Fibroblast of mammary gland (primary cell): ENCODE measurements at regions not wholly inside any gene's neighbourhood (a gene's known extent, or its start where the extent isn't known, plus 50 kb on each side); places are given as distances from the start of the nearest gene placed in this dataset.

Experiments
- DNase-seq: peaks from one replicate; pipeline ENCODE4 v3.0.0-alpha.2; 2010; ENCODE audit warnings: low read depth
- H3K4me3 ChIP-seq: 2 replicates; pipeline ENCODE4 v1.5.1; 2011; ENCODE audit warnings: low read depth, mild to moderate bottlenecking, low read length, moderate library complexity; ENCODE audit not compliant: control insufficient read depth
- TF ChIP-seq, protein P1 (sequence below): conservative IDR thresholded peaks from 2 replicates; pipeline ENCODE4 v1.5.1; 2011; ENCODE audit warnings: low read depth, low read length, inconsistent platforms; ENCODE audit not compliant: control insufficient read depth, insufficient read depth

DNA sequence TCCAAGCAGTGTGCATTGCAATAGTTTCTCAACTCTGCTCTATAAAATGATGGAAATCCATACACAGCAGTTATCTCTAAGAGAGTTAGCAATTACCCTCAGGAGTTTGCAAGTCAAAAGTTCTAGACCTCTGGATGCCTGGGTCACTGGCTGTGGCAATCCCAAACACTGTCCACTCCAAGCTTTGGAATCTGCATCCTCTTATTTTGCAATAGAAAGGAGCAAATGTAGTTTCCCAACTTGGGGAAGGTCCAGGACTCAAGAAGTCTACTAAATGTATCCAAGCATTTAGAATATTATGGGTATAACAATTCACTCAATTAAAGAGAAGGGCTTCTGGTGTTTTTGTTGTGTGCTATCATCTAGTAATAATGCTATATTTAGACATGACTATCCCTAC, 131.3 kb upstream of the NRP1 start:
- peak; percentile 43 for DNase-seq
- no peak overlapping the region for H3K4me3 ChIP-seq
- TF ChIP-seq, protein P1, sequence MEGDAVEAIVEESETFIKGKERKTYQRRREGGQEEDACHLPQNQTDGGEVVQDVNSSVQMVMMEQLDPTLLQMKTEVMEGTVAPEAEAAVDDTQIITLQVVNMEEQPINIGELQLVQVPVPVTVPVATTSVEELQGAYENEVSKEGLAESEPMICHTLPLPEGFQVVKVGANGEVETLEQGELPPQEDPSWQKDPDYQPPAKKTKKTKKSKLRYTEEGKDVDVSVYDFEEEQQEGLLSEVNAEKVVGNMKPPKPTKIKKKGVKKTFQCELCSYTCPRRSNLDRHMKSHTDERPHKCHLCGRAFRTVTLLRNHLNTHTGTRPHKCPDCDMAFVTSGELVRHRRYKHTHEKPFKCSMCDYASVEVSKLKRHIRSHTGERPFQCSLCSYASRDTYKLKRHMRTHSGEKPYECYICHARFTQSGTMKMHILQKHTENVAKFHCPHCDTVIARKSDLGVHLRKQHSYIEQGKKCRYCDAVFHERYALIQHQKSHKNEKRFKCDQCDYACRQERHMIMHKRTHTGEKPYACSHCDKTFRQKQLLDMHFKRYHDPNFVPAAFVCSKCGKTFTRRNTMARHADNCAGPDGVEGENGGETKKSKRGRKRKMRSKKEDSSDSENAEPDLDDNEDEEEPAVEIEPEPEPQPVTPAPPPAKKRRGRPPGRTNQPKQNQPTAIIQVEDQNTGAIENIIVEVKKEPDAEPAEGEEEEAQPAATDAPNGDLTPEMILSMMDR = no peak

DNA sequence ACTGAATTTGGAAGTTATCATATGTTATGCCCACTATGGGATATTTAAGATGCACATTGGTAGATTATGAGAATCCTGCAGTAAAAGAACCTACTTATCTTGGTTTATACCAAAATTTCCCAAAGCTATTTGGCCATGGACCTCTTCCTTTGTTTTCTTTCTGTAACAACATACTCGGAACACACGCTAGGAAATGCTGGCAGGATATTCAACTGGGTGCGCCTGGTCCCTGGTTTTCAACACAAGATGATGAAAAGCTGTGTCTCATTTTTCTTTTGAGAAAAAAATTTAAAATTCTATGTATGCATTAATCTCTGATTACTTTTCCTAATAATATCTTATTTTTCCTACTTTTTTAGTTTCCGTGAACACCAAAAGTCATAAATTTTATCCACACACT, 128.5 kb upstream of the NRP1 start:
- no peak overlapping the region for H3K4me3 ChIP-seq
- no peak for DNase-seq
- TF ChIP-seq, protein P1 = no peak

DNA sequence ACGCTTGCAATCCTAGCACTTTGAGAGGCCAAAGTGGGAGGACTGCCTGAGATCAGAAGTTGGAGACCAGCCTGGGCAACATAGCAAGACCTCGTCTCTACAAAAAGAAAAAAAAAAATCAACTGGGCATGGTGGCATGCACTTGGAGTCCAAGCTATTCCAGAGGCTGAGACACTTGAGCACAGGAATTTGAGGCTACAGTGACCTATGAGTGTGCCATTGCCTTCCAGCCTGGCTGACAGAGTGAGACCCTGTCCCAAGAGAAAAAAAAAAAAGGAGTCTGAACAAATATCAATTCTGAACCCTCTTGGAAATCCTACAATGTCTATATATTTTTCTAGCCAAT, 126.8 kb upstream of the NRP1 start:
- TF ChIP-seq, protein P1 = no peak
- H3K4me3 ChIP-seq = no peak overlapping the region
- no peak for DNase-seq

DNA sequence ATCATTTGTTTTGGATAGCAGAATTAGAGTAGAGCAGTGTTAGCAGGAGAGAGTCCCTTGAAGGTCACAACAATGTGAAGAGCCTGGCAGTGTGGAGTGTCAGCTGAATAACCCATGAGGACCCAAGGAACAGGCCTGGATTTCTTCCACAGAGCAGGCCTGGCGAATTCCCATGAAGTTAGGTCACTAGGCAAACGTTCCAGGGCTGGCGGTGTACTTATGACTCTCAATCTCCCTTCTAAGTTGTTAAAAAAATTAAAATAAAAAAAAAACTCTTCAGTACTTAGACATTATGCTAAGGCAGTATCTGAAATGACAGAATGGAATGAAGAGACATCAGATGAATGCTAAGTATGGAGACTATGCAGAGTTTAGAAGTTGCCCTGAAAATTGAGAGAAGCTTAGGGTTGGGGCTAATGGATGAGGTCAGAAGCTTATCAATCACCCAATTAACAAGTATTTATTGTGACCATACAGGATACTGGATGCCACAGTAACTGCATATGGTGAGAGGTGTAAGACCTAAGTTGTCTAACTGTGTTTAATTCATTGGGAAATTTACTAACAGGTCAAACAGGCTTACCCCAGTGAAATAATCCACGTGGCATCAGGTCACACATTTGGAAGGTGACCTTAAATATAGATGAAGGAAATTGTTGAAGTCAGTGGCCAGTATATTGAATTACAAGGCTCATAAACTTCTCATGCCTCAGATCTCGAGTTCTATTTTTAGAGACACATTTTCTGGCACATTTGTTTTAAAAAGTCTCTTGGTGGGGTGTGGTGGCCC, 126.2 kb upstream of the NRP1 start:
- peak; percentile 75 for DNase-seq
- TF ChIP-seq, protein P1 = no peak

DNA sequence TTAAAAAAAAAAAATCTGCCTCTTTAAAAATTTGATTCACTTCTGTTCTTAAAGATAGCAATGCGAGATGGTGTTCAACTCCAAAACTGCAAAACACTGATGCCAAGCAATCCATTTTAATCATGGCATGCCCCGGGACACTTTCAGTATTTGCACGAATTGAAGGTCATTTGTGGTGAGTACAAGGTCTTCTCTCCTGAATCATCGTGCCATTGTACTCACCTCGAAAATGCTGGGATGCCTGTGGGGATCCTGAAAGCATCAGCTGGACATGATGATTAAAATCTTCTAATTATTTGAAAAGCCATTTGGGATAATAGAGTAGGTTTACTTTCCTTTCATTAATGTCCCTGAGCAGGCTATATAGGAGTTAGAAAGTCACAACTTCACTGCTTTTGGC, 125.1 kb upstream of the NRP1 start:
- no peak overlapping the region for H3K4me3 ChIP-seq
- TF ChIP-seq, protein P1 = no peak
- DNase-seq = peak; percentile 55

More for the DNA sequence above, 126.2 kb upstream of the NRP1 start:
- H3K4me3 ChIP-seq = no peak overlapping the region

DNA sequence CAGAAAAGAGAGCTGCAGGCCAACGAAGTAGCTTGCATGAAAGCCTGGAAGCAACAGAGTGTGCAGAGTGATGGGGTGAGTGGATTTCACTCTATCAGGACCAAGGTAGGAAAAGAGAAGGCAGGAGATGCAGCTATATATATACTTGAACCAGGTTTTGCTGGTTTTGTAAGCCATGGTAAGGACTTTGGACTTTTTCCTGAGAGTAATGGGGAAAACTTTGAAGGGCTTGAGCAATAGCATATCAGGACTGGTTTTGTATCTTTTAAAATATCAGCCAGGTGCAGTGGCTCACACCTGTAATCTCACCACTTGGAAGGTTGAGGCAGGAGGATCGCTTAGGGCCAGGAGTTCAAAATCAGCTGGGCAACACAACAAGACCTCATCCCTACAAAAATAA, 120.6 kb upstream of the NRP1 start:
- DNase-seq = no peak
- H3K4me3 ChIP-seq = no peak overlapping the region
- TF ChIP-seq, protein P1 = no peak
